ENCODE measurements at regions not wholly inside any gene's neighbourhood (a gene's known extent, or its start where the extent isn't known, plus 50 kb on each side); places are given as distances from the start of the nearest gene placed in this dataset.

GRCh38 chr14:101186544-101186943 lies 283.0 kb upstream of the RTL1 start:
- Mint-ChIP-seq H3K36me3 (no peaks in the 10 kb centered on the region), H3K27ac (no peak overlapping the region), H3K27me3 (ENCODE audit: low read depth in 3 of 3) (peaks cover 0 to 7% (median 4%) of the 10 kb centered on the region in 3 donors), H3K4me1 (no peaks in the 10 kb centered on the region), H3K9me3 (peaks cover 0 to 4% (median 0%) of the 10 kb centered on the region in 7 donors), H3K4me3 (no peak overlapping the region)
- Histone ChIP-seq H3K4me2 (replicated peaks; ENCODE audit: extremely low read depth, low read length, poor library complexity, severe bottlenecking) (no peak overlapping the region), H3K36me3 (replicated peaks in 1 of 2; ENCODE audit: control insufficient read depth in 1 of 2, insufficient read depth in 2 of 2, low read length in 2 of 2) (no peaks in the 10 kb centered on the region), H3K9ac (ENCODE audit: insufficient read depth, low read length, poor library complexity, severe bottlenecking) (no peak overlapping the region), H3K4me1 (ENCODE audit: control insufficient read depth in 1 of 2, insufficient read depth in 2 of 2, low read length in 2 of 2) (no peaks in the 10 kb centered on the region), H3K27ac (ENCODE audit: low read depth in 1 of 2, low read length in 2 of 2) (no peak overlapping the region), H2AFZ (ENCODE audit: insufficient read depth, low read depth, low read length, poor library complexity, severe bottlenecking) (no peak overlapping the region), H4K20me1 (ENCODE audit: insufficient read depth, low read length) (no peaks in the 10 kb centered on the region), H3K9me3 (replicated peaks in 1 of 2; ENCODE audit: control insufficient read depth in 1 of 2, insufficient read depth in 1 of 2, low read length in 2 of 2) (peaks cover 0 to under 1% of the 10 kb centered on the region in 2 donors), H3K4me3 (replicated peaks in 1 of 3; ENCODE audit: low read depth in 2 of 3, low read length in 3 of 3) (no peak overlapping the region), H3K27me3 (ENCODE audit: control insufficient read depth in 2 of 2, insufficient read depth in 2 of 2, low read length in 2 of 2) (no peaks in the 10 kb centered on the region), H3K79me2 (ENCODE audit: insufficient read depth, low read length) (no peaks in the 10 kb centered on the region)
- intact Hi-C loops (cut with micrococcal nuclease) = no loop called here
- no peak for TF ChIP-seq CTCF (IDR thresholded peaks at IDR 0.05)
- WGBS (ENCODE audit: insufficient coverage) = 96% methylated on average over 6 of the region's 8 CpGs
- DNase-seq = no peak

DNA sequence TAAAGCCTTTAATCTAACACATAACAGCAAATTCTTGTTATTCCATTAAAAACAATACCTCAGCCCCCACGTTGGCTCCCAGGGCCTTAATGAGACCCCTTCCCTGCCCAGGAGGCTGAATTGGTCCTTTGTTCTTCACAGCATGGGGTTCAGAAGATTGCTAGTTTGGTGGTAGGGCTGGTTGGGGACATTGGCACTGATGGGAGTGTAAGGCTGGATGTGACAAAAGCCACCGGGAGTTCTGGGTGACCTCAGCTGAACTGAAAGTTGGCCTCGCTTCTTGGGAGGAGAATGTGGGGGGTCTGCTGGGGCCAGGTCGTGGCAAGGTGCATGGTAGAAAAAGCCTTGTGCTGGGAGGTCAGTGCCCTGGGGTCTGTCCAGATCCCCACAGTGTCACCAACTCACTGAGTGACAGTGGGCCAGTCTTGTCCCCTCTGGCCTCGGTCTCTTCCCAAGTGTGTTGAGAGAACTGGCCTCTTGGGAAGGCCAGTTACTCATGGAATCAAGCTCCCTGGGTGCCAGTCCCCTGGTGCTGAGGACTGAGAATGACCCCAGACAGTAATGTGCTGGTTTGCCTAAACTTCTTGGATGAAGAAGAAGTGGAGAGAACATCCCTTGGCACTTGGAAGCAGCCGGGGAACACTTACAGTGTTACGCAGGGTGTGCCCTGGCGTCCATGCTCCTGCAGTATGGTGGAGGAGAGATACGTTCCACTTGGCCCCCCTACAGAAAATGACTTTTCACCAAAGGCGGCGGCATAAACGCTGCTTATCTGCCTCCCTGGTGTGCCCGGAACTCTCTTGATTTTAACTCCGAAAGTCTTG lies 283.7 kb upstream of the RTL1 start:
- H3K27me3 ChIP-seq (ENCODE audit: control insufficient read depth in 2 of 2, insufficient read depth in 2 of 2, low read length in 2 of 2) = no peaks in the 10 kb centered on the region
- no peaks in the 10 kb centered on the region for H4K20me1 ChIP-seq (ENCODE audit: insufficient read depth, low read length)
- WGBS (ENCODE audit: insufficient coverage) = 98% methylated on average over 7 of the region's 14 CpGs
- Mint-ChIP-seq H3K9me3 (peaks cover 0 to 1% (median 0%) of the 10 kb centered on the region in 7 donors), H3K27me3 (ENCODE audit: low read depth in 3 of 3) (peaks cover 2 to 7% (median 4%) of the 10 kb centered on the region in 3 donors), H3K4me3 (no peak overlapping the region), H3K27ac (no peak overlapping the region), H3K4me1 (no peaks in the 10 kb centered on the region), H3K36me3 (no peaks in the 10 kb centered on the region)
- intact Hi-C loops (cut with micrococcal nuclease) = no loop called here
- H3K79me2 ChIP-seq (ENCODE audit: insufficient read depth, low read length) = no peaks in the 10 kb centered on the region
- H2AFZ ChIP-seq (ENCODE audit: insufficient read depth, low read depth, low read length, poor library complexity, severe bottlenecking) = no peak overlapping the region
- no peaks in the 10 kb centered on the region for H3K4me1 ChIP-seq (ENCODE audit: control insufficient read depth in 1 of 2, insufficient read depth in 2 of 2, low read length in 2 of 2)
- H3K36me3 ChIP-seq (replicated peaks in 1 of 2; ENCODE audit: control insufficient read depth in 1 of 2, insufficient read depth in 2 of 2, low read length in 2 of 2) = no peaks in the 10 kb centered on the region
- no peak for DNase-seq
- no peak overlapping the region for H3K4me3 ChIP-seq (replicated peaks in 1 of 3; ENCODE audit: low read depth in 2 of 3, low read length in 3 of 3)
- H3K9me3 ChIP-seq (replicated peaks in 1 of 2; ENCODE audit: control insufficient read depth in 1 of 2, insufficient read depth in 1 of 2, low read length in 2 of 2) = no peaks in the 10 kb centered on the region
- H3K9ac ChIP-seq (ENCODE audit: insufficient read depth, low read length, poor library complexity, severe bottlenecking) = no peak overlapping the region
- H3K27ac ChIP-seq (ENCODE audit: low read depth in 1 of 2, low read length in 2 of 2) = no peak overlapping the region
- no peak for TF ChIP-seq CTCF (IDR thresholded peaks at IDR 0.05)
- H3K4me2 ChIP-seq (replicated peaks; ENCODE audit: extremely low read depth, low read length, poor library complexity, severe bottlenecking) = no peak overlapping the region

Measured in CD14-positive monocyte (primary cell).